H9 (cell line): ENCODE measurements at regions not wholly inside any gene's neighbourhood (a gene's known extent, or its start where the extent isn't known, plus 50 kb on each side); places are given as distances from the start of the nearest gene placed in this dataset.

ENCODE experiments used
- DNase-seq: peaks from one replicate; pipeline ENCODE4 v3.0.0-alpha.2; 2017
- H2AFZ ChIP-seq: one replicate; pipeline ENCODE4 v1.6.1; 2013; ENCODE audit warnings: mild to moderate bottlenecking, low read length, control low read depth, moderate library complexity
- H2AK5ac ChIP-seq: 2 replicates; pipeline ENCODE4 v1.6.1; 2013; ENCODE audit warnings: low read length, control low read depth, mixed read lengths; ENCODE audit not compliant: insufficient read length
- H2BK120ac ChIP-seq: one replicate; pipeline ENCODE4 v1.6.1; 2013; ENCODE audit warnings: low read depth, mild to moderate bottlenecking, low read length, control low read depth, inconsistent platforms; ENCODE audit not compliant: poor library complexity, severe bottlenecking
- H2BK12ac ChIP-seq: 2 replicates; pipeline ENCODE4 v1.6.1; 2013; ENCODE audit warnings: low read length, control low read depth, mixed read lengths, low read depth; ENCODE audit not compliant: insufficient read length
- H2BK15ac ChIP-seq: 2 replicates; pipeline ENCODE4 v1.6.1; 2013; ENCODE audit warnings: low read depth, low read length, control low read depth
- H2BK20ac ChIP-seq: one replicate; pipeline ENCODE4 v1.6.1; 2013; ENCODE audit warnings: low read depth, mild to moderate bottlenecking, low read length, control low read depth, inconsistent platforms; ENCODE audit not compliant: poor library complexity, severe bottlenecking
- H2BK5ac ChIP-seq: 2 replicates; pipeline ENCODE4 v1.6.1; 2013; ENCODE audit warnings: low read length, control low read depth, mixed read lengths; ENCODE audit not compliant: insufficient read length
- H3K14ac ChIP-seq: 2 replicates; pipeline ENCODE4 v1.6.1; 2013; ENCODE audit warnings: low read length, control low read depth; ENCODE audit not compliant: insufficient read depth
- H3K18ac ChIP-seq: 2 replicates; pipeline ENCODE4 v1.6.1; 2013; ENCODE audit warnings: low read depth, mild to moderate bottlenecking, mixed read lengths, low read length, control low read depth; ENCODE audit not compliant: insufficient read length
- H3K23ac ChIP-seq: 2 replicates; pipeline ENCODE4 v1.6.1; 2013; ENCODE audit warnings: low read length, control low read depth, mixed read lengths, low read depth; ENCODE audit not compliant: insufficient read length
- H3K23me2 ChIP-seq: 2 replicates; pipeline ENCODE4 v1.6.1; 2013; ENCODE audit warnings: low read depth, mild to moderate bottlenecking, mixed read lengths, low read length, control low read depth; ENCODE audit not compliant: insufficient read length, poor library complexity, severe bottlenecking
- H3K27ac ChIP-seq: 2 replicates; pipeline ENCODE4 v1.5.1; 2013; ENCODE audit warnings: low read length, control low read depth, mixed read lengths, low read depth; ENCODE audit not compliant: insufficient read length
- H3K27me3 ChIP-seq: 2 replicates; pipeline ENCODE4 v1.6.1; 2013; ENCODE audit warnings: low read length, control low read depth, inconsistent platforms; ENCODE audit not compliant: insufficient read depth
- H3K4ac ChIP-seq: 2 replicates; pipeline ENCODE4 v1.6.1; 2013; ENCODE audit warnings: low read depth, mild to moderate bottlenecking, control low read depth, inconsistent platforms, low read length, moderate library complexity
- H3K4me1 ChIP-seq: 2 replicates; pipeline ENCODE4 v1.6.1; 2013; ENCODE audit warnings: low read length, control low read depth, inconsistent platforms; ENCODE audit not compliant: insufficient read depth
- H3K4me2 ChIP-seq: 2 replicates; pipeline ENCODE4 v1.6.1; 2013; ENCODE audit warnings: low read length, control low read depth, mixed read lengths; ENCODE audit not compliant: insufficient read length, insufficient read depth
- H3K56ac ChIP-seq: 2 replicates; pipeline ENCODE4 v1.6.1; 2013; ENCODE audit warnings: low read depth, mild to moderate bottlenecking, mixed read lengths, low read length, control low read depth; ENCODE audit not compliant: insufficient read length
- H3K79me1 ChIP-seq: 2 replicates; pipeline ENCODE4 v1.6.1; 2013; ENCODE audit warnings: low read depth, mild to moderate bottlenecking, moderate library complexity, low read length, control low read depth, inconsistent platforms; ENCODE audit not compliant: insufficient read depth, poor library complexity, severe bottlenecking
- H3K79me2 ChIP-seq: 2 replicates; pipeline ENCODE4 v1.6.1; 2013; ENCODE audit warnings: low read length, control low read depth, inconsistent platforms; ENCODE audit not compliant: insufficient read depth
- H3K9ac ChIP-seq: 2 replicates; pipeline ENCODE4 v1.6.1; 2013; ENCODE audit warnings: low read length, control low read depth, mixed read lengths; ENCODE audit not compliant: insufficient read length; ENCODE audit errors: extremely low read depth
- H3K9me3 ChIP-seq: one replicate; pipeline ENCODE4 v1.6.1; 2013; ENCODE audit warnings: low read depth, low read length, inconsistent platforms; ENCODE audit not compliant: control insufficient read depth
- H3T11ph ChIP-seq: one replicate; pipeline ENCODE4 v1.6.1; 2013; ENCODE audit warnings: mild to moderate bottlenecking, low read length, control low read depth, inconsistent platforms
- H4K20me1 ChIP-seq: one replicate; pipeline ENCODE4 v1.6.1; 2013; ENCODE audit not compliant: control insufficient read depth, insufficient read length, insufficient read depth
- H4K5ac ChIP-seq: 2 replicates; pipeline ENCODE4 v1.6.1; 2013; ENCODE audit warnings: low read depth, mild to moderate bottlenecking, mixed read lengths, low read length, control low read depth; ENCODE audit not compliant: insufficient read length
- H4K8ac ChIP-seq: replicated peaks from 2 replicates; pipeline ENCODE4 v1.6.1; 2013; ENCODE audit warnings: low read length, control low read depth, mixed read lengths, low read depth; ENCODE audit not compliant: insufficient read length
- H4K91ac ChIP-seq: 2 replicates; pipeline ENCODE4 v1.6.1; 2013; ENCODE audit warnings: low read depth, mild to moderate bottlenecking, moderate library complexity, mixed read lengths, low read length, control low read depth; ENCODE audit not compliant: insufficient read length
- H3K27ac Mint-ChIP-seq, 3 experiments: 2 replicates in 2 of 3; 3 replicates in 1 of 3; pipeline ENCODE4 v1.8.0; 2020 to 2021; ENCODE audit warnings: mixed read lengths in 3 of 3, mild to moderate bottlenecking in 1 of 3, moderate library complexity in 1 of 3
- H3K27me3 Mint-ChIP-seq: 2 replicates; pipeline ENCODE4 v1.8.0; 2021; ENCODE audit warnings: low read depth, mild to moderate bottlenecking, moderate library complexity, mixed read lengths
- H3K36me3 Mint-ChIP-seq, 3 experiments: 2 replicates in 2 of 3; 3 replicates in 1 of 3; pipeline ENCODE4 v1.8.0; 2020 to 2021; ENCODE audit warnings: low read depth in 3 of 3, mixed read lengths in 3 of 3; ENCODE audit not compliant: insufficient read depth in 1 of 3
- H3K4me1 Mint-ChIP-seq, 2 experiments: 2 replicates each; pipeline ENCODE4 v1.8.0; 2020; ENCODE audit warnings: mixed read lengths in 2 of 2
- H3K4me3 Mint-ChIP-seq, 2 experiments: 2 replicates in 1 of 2; 3 replicates in 1 of 2; pipeline ENCODE4 v1.8.0; 2020 to 2021; ENCODE audit warnings: mild to moderate bottlenecking in 2 of 2, mixed read lengths in 2 of 2, moderate library complexity in 1 of 2
- H3K9me3 Mint-ChIP-seq, 2 experiments: 2 replicates in 1 of 2; 3 replicates in 1 of 2; pipeline ENCODE4 v1.8.0; 2020; ENCODE audit warnings: mild to moderate bottlenecking in 2 of 2, mixed read lengths in 2 of 2, moderate library complexity in 1 of 2
- WGBS: extraction: QIAGEN DNeasy Blood & Tissue Kit; methylation state at CpG from one replicate; pipeline ENCODE4 v1.1.7; 2013; ENCODE audit warnings: missing lambda C conversion rate, low lambda C conversion rate, mixed read lengths; ENCODE audit not compliant: insufficient read length; ENCODE audit errors: extremely low coverage; 5-methylcytosine and 5-hydroxymethylcytosine counted together
- TF ChIP-seq, protein P1 (sequence below): fragments of 200-600 bp; sonication (generic); conservative IDR thresholded peaks from 3 replicates; pipeline ENCODE4 v1.8.0; 2021; ENCODE audit warnings: antibody characterized with exemption, mild to moderate bottlenecking

DNA sequence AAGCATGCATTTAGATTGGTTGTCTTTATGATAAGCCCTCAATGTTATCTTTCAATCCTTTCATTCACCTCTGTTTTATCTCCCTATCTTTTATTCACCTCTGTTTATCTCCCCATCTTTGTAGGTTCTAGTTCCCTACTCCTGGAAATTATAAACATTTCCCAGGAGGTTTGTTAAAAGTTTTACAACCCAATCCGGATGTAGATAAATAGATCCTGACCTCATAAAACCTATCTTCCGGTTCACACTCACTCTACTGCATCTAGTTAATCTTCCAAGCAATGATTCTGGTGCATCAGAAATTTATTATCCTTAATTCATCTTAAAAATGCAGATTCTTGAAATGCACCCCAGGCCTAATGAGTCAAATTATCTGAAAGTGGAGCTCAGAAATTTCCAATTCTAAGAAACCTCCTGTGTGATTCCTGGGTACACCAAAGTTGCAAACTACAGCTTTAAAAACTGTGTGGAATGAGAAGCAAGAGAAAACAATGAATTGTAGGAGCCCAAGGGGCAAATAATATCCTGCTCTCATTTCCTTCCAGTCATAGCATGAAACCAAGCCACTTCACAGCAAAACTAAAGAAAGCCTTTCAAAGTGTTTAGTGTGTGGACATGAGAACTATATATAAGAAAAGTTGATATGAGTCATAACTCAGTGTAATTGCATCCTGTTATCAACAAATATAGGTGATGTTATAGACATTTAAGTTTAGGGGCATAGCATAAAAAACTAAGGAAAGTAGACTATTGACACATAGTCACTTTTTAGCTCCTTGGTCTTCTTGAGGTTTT, 51.1 kb upstream of the UGT8 start:
- TF ChIP-seq, protein P1, sequence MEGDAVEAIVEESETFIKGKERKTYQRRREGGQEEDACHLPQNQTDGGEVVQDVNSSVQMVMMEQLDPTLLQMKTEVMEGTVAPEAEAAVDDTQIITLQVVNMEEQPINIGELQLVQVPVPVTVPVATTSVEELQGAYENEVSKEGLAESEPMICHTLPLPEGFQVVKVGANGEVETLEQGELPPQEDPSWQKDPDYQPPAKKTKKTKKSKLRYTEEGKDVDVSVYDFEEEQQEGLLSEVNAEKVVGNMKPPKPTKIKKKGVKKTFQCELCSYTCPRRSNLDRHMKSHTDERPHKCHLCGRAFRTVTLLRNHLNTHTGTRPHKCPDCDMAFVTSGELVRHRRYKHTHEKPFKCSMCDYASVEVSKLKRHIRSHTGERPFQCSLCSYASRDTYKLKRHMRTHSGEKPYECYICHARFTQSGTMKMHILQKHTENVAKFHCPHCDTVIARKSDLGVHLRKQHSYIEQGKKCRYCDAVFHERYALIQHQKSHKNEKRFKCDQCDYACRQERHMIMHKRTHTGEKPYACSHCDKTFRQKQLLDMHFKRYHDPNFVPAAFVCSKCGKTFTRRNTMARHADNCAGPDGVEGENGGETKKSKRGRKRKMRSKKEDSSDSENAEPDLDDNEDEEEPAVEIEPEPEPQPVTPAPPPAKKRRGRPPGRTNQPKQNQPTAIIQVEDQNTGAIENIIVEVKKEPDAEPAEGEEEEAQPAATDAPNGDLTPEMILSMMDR: no peak

More for the DNA sequence above, 51.1 kb upstream of the UGT8 start:
- no peaks in the 10 kb centered on the region for H3K79me1 ChIP-seq
- H3K79me2 ChIP-seq: no peaks in the 10 kb centered on the region
- H3K4me3 Mint-ChIP-seq: no peak overlapping the region
- no peak overlapping the region for H3K4me2 ChIP-seq
- H3K27ac Mint-ChIP-seq: no peak overlapping the region
- no peak overlapping the region for H3K14ac ChIP-seq
- H2BK5ac ChIP-seq: no peak overlapping the region
- no peak overlapping the region for H3K27ac ChIP-seq
- H2AFZ ChIP-seq: no peak overlapping the region
- H4K91ac ChIP-seq: no peak overlapping the region
- no peak overlapping the region for H2BK20ac ChIP-seq
- H2BK15ac ChIP-seq: no peak overlapping the region
- peaks cover 10% of the 10 kb centered on the region for H3K9me3 ChIP-seq
- peaks cover 12 to 31% (median 22%) of the 10 kb centered on the region in 3 experiments for H3K36me3 Mint-ChIP-seq
- no peaks in the 10 kb centered on the region for H4K20me1 ChIP-seq
- no CpG with 5 or more reads among the region's 2 CpGs for WGBS
- no peak overlapping the region for H4K8ac ChIP-seq
- peaks cover 28 to 32% of the 10 kb centered on the region in 2 experiments for H3K9me3 Mint-ChIP-seq
- no peaks in the 10 kb centered on the region for H3K4me1 ChIP-seq
- H3K23ac ChIP-seq: no peak overlapping the region
- no peak overlapping the region for H3K4ac ChIP-seq
- no peaks in the 10 kb centered on the region for H3K4me1 Mint-ChIP-seq
- H3K56ac ChIP-seq: no peak overlapping the region
- H2AK5ac ChIP-seq: no peak overlapping the region
- no peaks in the 10 kb centered on the region for H3K23me2 ChIP-seq
- H4K5ac ChIP-seq: no peak overlapping the region
- H2BK120ac ChIP-seq: no peak overlapping the region
- no peak overlapping the region for H3K18ac ChIP-seq
- no peaks in the 10 kb centered on the region for H3K27me3 Mint-ChIP-seq
- no peak overlapping the region for H3K9ac ChIP-seq
- no peak for DNase-seq
- H2BK12ac ChIP-seq: no peak overlapping the region
- no peak overlapping the region for H3T11ph ChIP-seq
- H3K27me3 ChIP-seq: no peaks in the 10 kb centered on the region
